Parathyroid adenoma (tissue), 2 donors: ENCODE measurements at regions not wholly inside any gene's neighbourhood (a gene's known extent, or its start where the extent isn't known, plus 50 kb on each side); places are given as distances from the start of the nearest gene placed in this dataset.

Experiments used
- H2AFZ ChIP-seq: fragments of 300-600 bp; sonication (generic); one replicate; pipeline ENCODE4 v1.7.0; 2017; ENCODE audit warnings: antibody characterized with exemption, mild to moderate bottlenecking
- H3K27ac ChIP-seq: fragments of 300-600 bp; sonication (generic); one replicate; pipeline ENCODE4 v1.7.0; 2017
- H3K27me3 ChIP-seq: fragments of 300-600 bp; sonication (generic); one replicate; pipeline ENCODE4 v1.7.0; 2017; ENCODE audit warnings: low read length; ENCODE audit not compliant: control insufficient read depth, insufficient read depth
- H3K36me3 ChIP-seq: fragments of 300-600 bp; sonication (generic); one replicate; pipeline ENCODE4 v1.7.0; 2017; ENCODE audit warnings: low read length; ENCODE audit not compliant: control insufficient read depth, insufficient read depth
- H3K4me1 ChIP-seq: fragments of 300-600 bp; sonication (generic); one replicate; pipeline ENCODE4 v1.7.0; 2017; ENCODE audit warnings: control low read depth
- H3K4me2 ChIP-seq: fragments of 300-600 bp; sonication (generic); one replicate; pipeline ENCODE4 v1.7.0; 2017; ENCODE audit warnings: low read length
- H3K4me3 ChIP-seq: fragments of 300-600 bp; sonication (generic); one replicate; pipeline ENCODE4 v1.7.0; 2017; ENCODE audit warnings: low read depth, low read length
- H3K79me2 ChIP-seq: fragments of 300-600 bp; sonication (generic); one replicate; pipeline ENCODE4 v1.7.0; 2017; ENCODE audit warnings: control low read depth
- H3K9ac ChIP-seq: fragments of 300-600 bp; sonication (generic); one replicate; pipeline ENCODE4 v1.7.0; 2017; ENCODE audit warnings: mild to moderate bottlenecking
- H3K9me3 ChIP-seq: fragments of 300-600 bp; sonication (generic); one replicate; pipeline ENCODE4 v1.7.0; 2017; ENCODE audit warnings: low read length; ENCODE audit not compliant: control insufficient read depth
- TF ChIP-seq, protein P1 (sequence below): fragments of 300-600 bp; sonication (generic); IDR thresholded peaks from one replicate; pipeline ENCODE4 v1.7.0; 2017; ENCODE audit warnings: antibody characterized with exemption, mild to moderate bottlenecking
- donor health status: primary hyperparathyroidism.

DNA sequence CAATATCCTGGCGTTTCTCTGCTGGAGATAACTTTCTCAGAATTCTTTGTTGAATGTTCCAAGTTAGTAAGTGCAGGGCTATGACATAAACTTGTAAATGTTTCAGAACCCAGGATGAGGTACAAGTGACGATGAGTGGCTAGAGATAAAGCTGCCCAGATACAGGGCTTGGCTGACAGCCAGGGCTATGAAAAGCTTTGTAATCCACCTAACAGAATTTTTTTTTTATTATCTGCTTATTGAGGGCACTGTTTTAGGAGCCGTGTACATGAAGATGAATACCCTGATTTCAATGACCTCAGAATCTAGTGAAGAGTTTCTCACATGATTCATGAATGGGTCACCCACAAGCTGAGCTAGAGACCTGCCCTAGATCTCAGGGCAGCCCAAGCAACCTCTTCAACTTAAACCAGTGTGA, 431.4 kb downstream of the DIPK2A start:
- no peaks in the 10 kb centered on the region for H3K79me2 ChIP-seq
- no peaks in the 10 kb centered on the region for H3K27me3 ChIP-seq
- no peaks in the 10 kb centered on the region for H3K9me3 ChIP-seq
- H3K27ac ChIP-seq: no peak overlapping the region
- no peak overlapping the region for H3K4me3 ChIP-seq
- no peaks in the 10 kb centered on the region for H3K36me3 ChIP-seq
- H3K9ac ChIP-seq: no peak overlapping the region
- TF ChIP-seq, protein P1, sequence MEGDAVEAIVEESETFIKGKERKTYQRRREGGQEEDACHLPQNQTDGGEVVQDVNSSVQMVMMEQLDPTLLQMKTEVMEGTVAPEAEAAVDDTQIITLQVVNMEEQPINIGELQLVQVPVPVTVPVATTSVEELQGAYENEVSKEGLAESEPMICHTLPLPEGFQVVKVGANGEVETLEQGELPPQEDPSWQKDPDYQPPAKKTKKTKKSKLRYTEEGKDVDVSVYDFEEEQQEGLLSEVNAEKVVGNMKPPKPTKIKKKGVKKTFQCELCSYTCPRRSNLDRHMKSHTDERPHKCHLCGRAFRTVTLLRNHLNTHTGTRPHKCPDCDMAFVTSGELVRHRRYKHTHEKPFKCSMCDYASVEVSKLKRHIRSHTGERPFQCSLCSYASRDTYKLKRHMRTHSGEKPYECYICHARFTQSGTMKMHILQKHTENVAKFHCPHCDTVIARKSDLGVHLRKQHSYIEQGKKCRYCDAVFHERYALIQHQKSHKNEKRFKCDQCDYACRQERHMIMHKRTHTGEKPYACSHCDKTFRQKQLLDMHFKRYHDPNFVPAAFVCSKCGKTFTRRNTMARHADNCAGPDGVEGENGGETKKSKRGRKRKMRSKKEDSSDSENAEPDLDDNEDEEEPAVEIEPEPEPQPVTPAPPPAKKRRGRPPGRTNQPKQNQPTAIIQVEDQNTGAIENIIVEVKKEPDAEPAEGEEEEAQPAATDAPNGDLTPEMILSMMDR: no peak
- no peak overlapping the region for H2AFZ ChIP-seq
- no peaks in the 10 kb centered on the region for H3K4me1 ChIP-seq
- no peak overlapping the region for H3K4me2 ChIP-seq

- no peak overlapping the region for H3K4me2 ChIP-seq
- TF ChIP-seq, protein P1: no peak
- no peak overlapping the region for H3K9ac ChIP-seq
- no peaks in the 10 kb centered on the region for H3K27me3 ChIP-seq
- H3K4me1 ChIP-seq: no peaks in the 10 kb centered on the region
- no peaks in the 10 kb centered on the region for H3K36me3 ChIP-seq
- H3K79me2 ChIP-seq: no peaks in the 10 kb centered on the region
- H3K4me3 ChIP-seq: no peak overlapping the region
- H3K27ac ChIP-seq: no peak overlapping the region
- no peaks in the 10 kb centered on the region for H3K9me3 ChIP-seq
- no peak overlapping the region for H2AFZ ChIP-seq
Measured at GRCh38 chr3:144407335-144407734, 435.7 kb downstream of the DIPK2A start.

GRCh38 chr3:144409319-144409718, 437.7 kb downstream of the DIPK2A start:
- Histone ChIP-seq H3K36me3 (no peaks in the 10 kb centered on the region), H3K4me2 (no peak overlapping the region), H3K9ac (no peak overlapping the region), H3K4me1 (no peaks in the 10 kb centered on the region), H2AFZ (no peak overlapping the region), H3K27me3 (no peaks in the 10 kb centered on the region), H3K79me2 (no peaks in the 10 kb centered on the region), H3K9me3 (no peaks in the 10 kb centered on the region), H3K4me3 (no peak overlapping the region), H3K27ac (no peak overlapping the region)
- TF ChIP-seq, protein P1: no peak

DNA sequence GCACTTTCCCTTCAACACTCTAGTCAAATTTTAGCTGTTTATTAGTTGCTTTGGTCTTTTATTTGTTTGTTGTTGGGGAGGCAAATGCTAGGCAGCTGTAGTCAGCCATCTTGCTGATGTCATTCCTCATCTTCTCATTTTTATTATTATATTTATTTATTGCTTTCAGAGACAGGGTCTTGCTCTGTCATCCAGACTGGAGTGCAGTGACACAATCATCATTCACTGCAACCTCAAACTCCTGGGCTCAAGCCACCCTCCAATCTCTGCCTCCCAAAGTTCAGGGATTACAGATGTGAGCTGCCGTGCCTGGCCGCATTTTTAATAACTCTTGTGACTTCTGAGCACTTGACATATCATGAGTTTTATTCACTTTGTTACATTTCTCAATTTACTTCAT, 441.4 kb downstream of the DIPK2A start:
- Histone ChIP-seq H3K36me3 (no peaks in the 10 kb centered on the region), H2AFZ (no peak overlapping the region), H3K4me3 (no peak overlapping the region), H3K4me1 (no peaks in the 10 kb centered on the region), H3K9ac (no peak overlapping the region), H3K27ac (no peak overlapping the region), H3K4me2 (no peak overlapping the region), H3K9me3 (no peaks in the 10 kb centered on the region), H3K79me2 (no peaks in the 10 kb centered on the region), H3K27me3 (no peaks in the 10 kb centered on the region)
- TF ChIP-seq, protein P1: no peak

DNA sequence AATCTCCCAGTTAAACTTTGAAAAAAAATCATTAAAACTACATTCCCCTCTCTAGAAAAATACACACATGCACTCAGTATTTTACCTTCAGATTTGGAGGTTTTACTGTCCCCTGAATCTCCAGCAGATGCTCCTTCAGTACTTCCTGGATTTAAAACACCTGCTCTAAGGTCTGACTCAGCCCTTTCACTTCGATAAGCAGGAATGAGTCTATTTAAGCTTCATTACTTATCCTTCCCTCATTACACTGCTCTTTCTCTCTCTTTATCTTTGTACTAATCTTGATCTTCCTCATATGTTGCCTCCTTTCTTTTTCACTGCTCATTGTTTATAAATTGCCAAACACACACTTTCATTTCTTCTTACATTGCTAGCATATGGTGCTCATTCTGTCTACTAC, 443.9 kb downstream of the DIPK2A start:
- H3K4me3 ChIP-seq: no peak overlapping the region
- H3K4me1 ChIP-seq: no peaks in the 10 kb centered on the region
- H3K79me2 ChIP-seq: no peaks in the 10 kb centered on the region
- no peak overlapping the region for H3K4me2 ChIP-seq
- TF ChIP-seq, protein P1: no peak
- no peaks in the 10 kb centered on the region for H3K27me3 ChIP-seq
- no peak overlapping the region for H3K9ac ChIP-seq
- no peaks in the 10 kb centered on the region for H3K9me3 ChIP-seq
- H3K36me3 ChIP-seq: no peaks in the 10 kb centered on the region
- H2AFZ ChIP-seq: no peak overlapping the region
- H3K27ac ChIP-seq: no peak overlapping the region
